Mesothelial cell of epicardium (in vitro differentiated cells): ENCODE measurements at regions not wholly inside any gene's neighbourhood (a gene's known extent, or its start where the extent isn't known, plus 50 kb on each side); places are given as distances from the start of the nearest gene placed in this dataset.
A peak's percentile ranks its signal among the peaks of the same experiment; 100 is the strongest.

Experiments used
- DNase-seq, 2 experiments: peaks; one replicate each; pipeline ENCODE4 v3.0.0; 2021; ENCODE audit warnings: low spot score in 2 of 2; ENCODE audit not compliant: unreplicated experiment in 2 of 2
- H3K27ac Mint-ChIP-seq: 2 replicates; pipeline ENCODE4 v1.8.0; 2021; ENCODE audit warnings: mixed read lengths
- H3K27me3 Mint-ChIP-seq: 2 replicates; pipeline ENCODE4 v1.8.0; 2021; ENCODE audit warnings: low read depth, mixed read lengths
- H3K36me3 Mint-ChIP-seq: 2 replicates; pipeline ENCODE4 v1.8.0; 2021; ENCODE audit warnings: mixed read lengths
- H3K4me1 Mint-ChIP-seq: 2 replicates; pipeline ENCODE4 v1.8.0; 2021; ENCODE audit warnings: mixed read lengths
- H3K4me3 Mint-ChIP-seq: 2 replicates; pipeline ENCODE4 v1.8.0; 2021; ENCODE audit warnings: mild to moderate bottlenecking, moderate library complexity, mixed read lengths
- H3K9me3 Mint-ChIP-seq: 2 replicates; pipeline ENCODE4 v1.8.0; 2021; ENCODE audit warnings: mixed read lengths
- CTCF ChIP-seq: fragments of 200-600 bp; sonication (generic); IDR thresholded peaks from one replicate; pipeline ENCODE4 v1.5.0; 2021; ENCODE audit warnings: antibody characterized with exemption; ENCODE audit not compliant: unreplicated experiment

- Mint-ChIP-seq H3K27me3 (no peaks in the 10 kb centered on the region), H3K9me3 (no peaks in the 10 kb centered on the region)
These were observed 168.5 kb upstream of the SALL4 start for GRCh38 chr20:51970858-51971257.

GRCh38 chr20:51969191-51969590 lies 166.9 kb upstream of the SALL4 start:
- Mint-ChIP-seq H3K36me3 (no peaks in the 10 kb centered on the region), H3K4me3 (no peak overlapping the region), H3K9me3 (no peaks in the 10 kb centered on the region), H3K4me1 (peaks cover 2% of the 10 kb centered on the region), H3K27ac (no peak overlapping the region), H3K27me3 (no peaks in the 10 kb centered on the region)
- no peak for TF ChIP-seq CTCF
- DNase-seq: no peak

More at GRCh38 chr20:51970858-51971257, 168.5 kb upstream of the SALL4 start:
- no peak for TF ChIP-seq CTCF
- Mint-ChIP-seq H3K4me1 (peaks cover 2% of the 10 kb centered on the region), H3K36me3 (no peaks in the 10 kb centered on the region), H3K4me3 (no peak overlapping the region), H3K27ac (no peak overlapping the region)
- no peak for DNase-seq

GRCh38 chr20:51968151-51968550 lies 165.8 kb upstream of the SALL4 start:
- H3K27me3 Mint-ChIP-seq: no peaks in the 10 kb centered on the region
- no peak for DNase-seq
- no peak for TF ChIP-seq CTCF
- H3K27ac Mint-ChIP-seq: no peak overlapping the region
- no peak overlapping the region for H3K4me3 Mint-ChIP-seq
- H3K9me3 Mint-ChIP-seq: no peaks in the 10 kb centered on the region
- H3K36me3 Mint-ChIP-seq: no peaks in the 10 kb centered on the region
- H3K4me1 Mint-ChIP-seq: peaks cover 4% of the 10 kb centered on the region

- H3K4me1 Mint-ChIP-seq: peaks cover 15% of the 10 kb centered on the region
- peak; percentile 34 for TF ChIP-seq CTCF
- no peak for DNase-seq
- H3K27me3 Mint-ChIP-seq: no peaks in the 10 kb centered on the region
- H3K4me3 Mint-ChIP-seq: no peak overlapping the region
- H3K27ac Mint-ChIP-seq: peak overlapping the region; percentile 30
- H3K9me3 Mint-ChIP-seq: no peaks in the 10 kb centered on the region
- H3K36me3 Mint-ChIP-seq: no peaks in the 10 kb centered on the region
These were observed 164.1 kb upstream of the SALL4 start for GRCh38 chr20:51966296-51966971.

- H3K4me1 Mint-ChIP-seq: peaks cover 42% of the 10 kb centered on the region
- no peaks in the 10 kb centered on the region for H3K9me3 Mint-ChIP-seq
- no peaks in the 10 kb centered on the region for H3K36me3 Mint-ChIP-seq
- no peak for TF ChIP-seq CTCF
- H3K27me3 Mint-ChIP-seq: no peaks in the 10 kb centered on the region
- H3K4me3 Mint-ChIP-seq: peak overlapping the region; percentile 44
- peak overlapping the region; percentile 55 for H3K27ac Mint-ChIP-seq
- no peak for DNase-seq
These were observed 159.8 kb upstream of the SALL4 start for GRCh38 chr20:51961964-51962761.
